Stomach (tissue), 8 donors: ENCODE measurements at regions not wholly inside any gene's neighbourhood (a gene's known extent, or its start where the extent isn't known, plus 50 kb on each side); places are given as distances from the start of the nearest gene placed in this dataset.

ENCODE experiments used
- DNase-seq, 2 donors: peaks; one replicate each; pipeline versions ENCODE4 v3.0.0 to v3.0.0-alpha.2; 2013 to 2019
- H3K27ac ChIP-seq, 5 donors: fragments of 200-600 bp in 4 of 5; sonication (generic) in 4 of 5; one replicate each; pipeline ENCODE4 v1.5.1; 2013 to 2019; ENCODE audit warnings: mild to moderate bottlenecking in 1 of 5, moderate library complexity in 1 of 5
- H3K27me3 ChIP-seq, 3 donors: fragments of 200-600 bp; sonication (generic); one replicate each; pipeline ENCODE4 v1.5.1; 2017 to 2019; ENCODE audit warnings: mixed run types in 1 of 3
- H3K36me3 ChIP-seq, 4 donors: fragments of 200-600 bp; sonication (generic); 1 replicate in 3 of 4; 2 replicates in 1 of 4; pipeline ENCODE4 v1.5.1; 2016 to 2019
- H3K4me1 ChIP-seq, 4 donors: fragments of 200-600 bp; sonication (generic); one replicate each; pipeline ENCODE4 v1.5.1; 2016 to 2019
- H3K4me3 ChIP-seq, 4 donors: fragments of 200-600 bp; sonication (generic) in 3 of 4; one replicate each; pipeline ENCODE4 v1.5.1; 2016 to 2019; ENCODE audit warnings: mild to moderate bottlenecking in 1 of 4
- H3K9me3 ChIP-seq, 4 donors: fragments of 200-600 bp; sonication (generic); one replicate each; pipeline ENCODE4 v1.5.1; 2016 to 2019
- CTCF ChIP-seq, 7 experiments: fragments of 450-650 bp in 4 of 7; fragments of 200-600 bp in 3 of 7; sonication (generic) in 3 of 7; IDR thresholded peaks; one replicate each; pipeline ENCODE4 v1.5.1; 2016 to 2019; ENCODE audit warnings: antibody characterized with exemption in 7 of 7, control low read depth in 2 of 7, mild to moderate bottlenecking in 1 of 7
- EP300 ChIP-seq: sonication (generic); formaldehyde crosslinking; IDR thresholded peaks from one replicate; pipeline ENCODE4 v1.6.1; 2017; ENCODE audit warnings: antibody characterized with exemption
- POLR2A ChIP-seq, 4 donors: fragments of 450-650 bp; IDR thresholded peaks; one replicate each; pipeline ENCODE4 v1.6.1; 2016; ENCODE audit warnings: antibody characterized with exemption in 4 of 4, control low read depth in 2 of 4, mild to moderate bottlenecking in 1 of 4, moderate library complexity in 1 of 4
- POLR2AphosphoS5 ChIP-seq, 3 donors: sonication (generic); formaldehyde crosslinking; IDR thresholded peaks; one replicate each; pipeline ENCODE4 v1.6.1; 2016; ENCODE audit warnings: antibody characterized with exemption in 3 of 3
- WGBS, 5 donors: extraction: QIAGEN DNeasy Blood & Tissue Kit in 3 of 5; methylation state at CpG; one replicate each; pipeline versions ENCODE4 v1.1.5 to v1.1.7; 2013 to 2018; 5-methylcytosine and 5-hydroxymethylcytosine counted together
- intact Hi-C: fragments of 100-400 bp; cut with DNase I; formaldehyde crosslinking; loops from one replicate; pipeline ENCODE4 v1.15.1; 2023; ENCODE audit warnings: low total_unique reads
- donor health status: healthy with polysubstance abuse.
- donor health status: Bipolar disorder and iron deficiency.
- donor health status: healthy.

- Histone ChIP-seq H3K27ac (no peak overlapping the region), H3K36me3 (no peaks in the 10 kb centered on the region), H3K9me3 (no peaks in the 10 kb centered on the region), H3K4me3 (no peak overlapping the region), H3K27me3 (no peaks in the 10 kb centered on the region), H3K4me1 (no peaks in the 10 kb centered on the region)
- intact Hi-C loops = no loop called here
- WGBS, 5 donors = 71 to 86% (median 79%) methylated on average over 4 of the region's 4 CpGs
- DNase-seq = no peak
- TF ChIP-seq EP300 (no peak), CTCF (IDR thresholded peaks at IDR 0.05) (no peak), POLR2A (IDR thresholded peaks at IDR 0.05) (no peak), POLR2AphosphoS5 (IDR thresholded peaks at IDR 0.05) (no peak)
Observed at GRCh38 chr12:115306380-115306779, 622.4 kb upstream of the TBX3 start.

DNA sequence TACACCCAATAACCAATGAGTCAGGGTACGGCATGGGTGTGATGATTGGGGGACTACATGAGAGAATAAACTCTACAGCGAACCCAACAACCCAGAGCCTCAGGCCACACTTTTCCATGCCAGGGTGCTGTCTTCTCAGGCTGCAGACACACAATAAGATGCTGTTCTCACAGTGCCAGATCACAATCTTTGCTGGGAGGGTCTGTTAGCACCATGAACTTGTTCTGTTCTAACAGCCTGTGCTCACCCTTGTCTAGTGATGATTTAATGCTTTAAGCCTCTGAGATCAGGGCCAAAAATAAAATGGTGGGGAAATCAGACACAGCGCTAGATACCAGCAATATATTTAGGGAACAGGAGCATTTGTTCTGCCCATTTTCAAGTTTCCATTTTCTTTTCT, 621.9 kb upstream of the TBX3 start:
- WGBS, 5 donors = 84 to 95% (median 90%) methylated on average over 3 of the region's 3 CpGs
- no peak overlapping the region for H3K27ac ChIP-seq

DNA sequence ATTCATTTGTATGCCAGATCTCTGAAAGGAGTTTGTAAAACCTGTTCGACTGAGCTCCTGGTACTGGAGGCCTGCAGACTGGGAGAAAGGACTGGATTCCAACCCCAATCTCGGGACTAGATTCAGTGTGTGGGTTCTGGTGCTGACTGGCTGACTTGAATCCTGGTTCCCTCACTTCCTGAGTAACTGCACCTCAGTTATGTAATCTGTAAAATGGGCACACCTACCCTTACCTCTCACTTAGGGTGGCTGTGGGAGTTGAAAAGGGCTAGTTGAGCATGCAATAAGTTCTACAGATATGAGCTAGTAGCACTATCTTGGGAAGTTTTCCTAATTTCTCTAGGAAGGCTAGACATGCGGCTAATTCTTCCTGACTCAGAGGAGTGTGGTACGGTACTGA, 621.3 kb upstream of the TBX3 start:
- H3K4me3 ChIP-seq = no peak overlapping the region
- 63 to 80% (median 70%) methylated on average over 4 of the region's 4 CpGs for WGBS, 5 donors
- no peak overlapping the region for H3K27ac ChIP-seq
- no peaks in the 10 kb centered on the region for H3K4me1 ChIP-seq
- no peak for DNase-seq
- TF ChIP-seq CTCF (IDR thresholded peaks at IDR 0.05) (no peak), EP300 (no peak), POLR2AphosphoS5 (IDR thresholded peaks at IDR 0.05) (no peak), POLR2A (IDR thresholded peaks at IDR 0.05) (no peak)
- no peaks in the 10 kb centered on the region for H3K36me3 ChIP-seq
- intact Hi-C loops = no loop called here
- no peaks in the 10 kb centered on the region for H3K27me3 ChIP-seq
- no peaks in the 10 kb centered on the region for H3K9me3 ChIP-seq

More for the DNA sequence above, 621.9 kb upstream of the TBX3 start:
- Histone ChIP-seq H3K4me1 (no peaks in the 10 kb centered on the region), H3K9me3 (no peaks in the 10 kb centered on the region), H3K4me3 (no peak overlapping the region), H3K36me3 (no peaks in the 10 kb centered on the region), H3K27me3 (no peaks in the 10 kb centered on the region)
- intact Hi-C loops = no loop called here
- TF ChIP-seq EP300 = no peak
- TF ChIP-seq POLR2A (IDR thresholded peaks at IDR 0.05) = no peak
- no peak for TF ChIP-seq CTCF (IDR thresholded peaks at IDR 0.05)
- TF ChIP-seq POLR2AphosphoS5 (IDR thresholded peaks at IDR 0.05) = no peak
- peak in 1 of 2 donors; percentile 35 for DNase-seq

DNA sequence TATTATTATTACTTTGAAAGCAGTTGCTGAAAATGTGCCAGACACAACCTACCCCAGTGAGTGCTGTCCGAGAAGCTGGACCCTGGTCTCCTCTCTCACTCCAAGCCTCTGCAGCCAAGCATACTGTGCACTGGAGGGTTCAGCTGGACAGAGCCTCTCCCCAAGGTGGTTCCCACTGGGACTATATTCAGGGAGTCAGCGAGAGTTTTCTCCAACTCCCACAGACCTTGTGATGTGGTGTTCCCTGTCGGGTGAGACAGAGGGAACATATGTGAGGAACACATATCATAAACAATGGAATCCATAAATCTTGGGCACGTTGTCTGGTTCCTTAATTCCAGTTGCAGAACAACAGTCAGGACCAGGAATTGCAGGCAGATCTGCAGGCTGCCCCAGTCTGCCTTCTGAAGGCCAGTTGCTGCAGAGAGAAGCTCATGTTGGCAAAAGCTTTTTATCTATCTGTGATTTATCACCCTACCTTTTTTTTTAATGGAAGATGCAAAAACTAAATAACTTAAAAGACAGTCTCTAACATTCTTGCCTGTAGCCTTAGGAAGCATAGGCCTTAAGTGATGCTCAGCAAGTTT, 619.8 kb upstream of the TBX3 start:
- Histone ChIP-seq H3K27me3 (no peaks in the 10 kb centered on the region), H3K27ac (no peak overlapping the region), H3K4me1 (no peaks in the 10 kb centered on the region), H3K9me3 (no peaks in the 10 kb centered on the region), H3K4me3 (no peak overlapping the region), H3K36me3 (no peaks in the 10 kb centered on the region)
- no peak for DNase-seq
- WGBS, 5 donors = 50 to 81% (median 70%) methylated on average over 4 of the region's 4 CpGs
- intact Hi-C loops = no loop called here
- no peak for TF ChIP-seq EP300
- no peak for TF ChIP-seq CTCF (IDR thresholded peaks at IDR 0.05)
- no peak for TF ChIP-seq POLR2A (IDR thresholded peaks at IDR 0.05)
- no peak for TF ChIP-seq POLR2AphosphoS5 (IDR thresholded peaks at IDR 0.05)
